ENCODE measurements at regions not wholly inside any gene's neighbourhood (a gene's known extent, or its start where the extent isn't known, plus 50 kb on each side); places are given as distances from the start of the nearest gene placed in this dataset.

- TF ChIP-seq CTCF (IDR thresholded peaks at IDR 0.05; ENCODE audit: low read depth, low read length, missing control alignments), result no peak
- in situ Hi-C loops (cut with HindIII; ENCODE audit: low sequenced_read_pairs), result no loop called here
- H3K4me3 ChIP-seq (ENCODE audit: low read depth, low read length), result no peak overlapping the region
- no peak for DNase-seq (ENCODE audit: low read depth)
Observed at GRCh38 chr4:24213961-24214360, 324.1 kb upstream of the PPARGC1A start.

- H3K4me3 ChIP-seq (ENCODE audit: low read depth, low read length), result no peak overlapping the region
- DNase-seq (ENCODE audit: low read depth), result no peak
- in situ Hi-C loops (cut with HindIII; ENCODE audit: low sequenced_read_pairs), result no loop called here
- TF ChIP-seq CTCF (IDR thresholded peaks at IDR 0.05; ENCODE audit: low read depth, low read length, missing control alignments), result no peak
Observed at GRCh38 chr4:24212642-24213041, 322.8 kb upstream of the PPARGC1A start.

GRCh38 chr4:24211856-24212255 is 322.0 kb upstream of the PPARGC1A start:
- in situ Hi-C loops (cut with HindIII; ENCODE audit: low sequenced_read_pairs), result no loop called here
- no peak for TF ChIP-seq CTCF (IDR thresholded peaks at IDR 0.05; ENCODE audit: low read depth, low read length, missing control alignments)

GRCh38 chr4:24210332-24210902 is 320.6 kb upstream of the PPARGC1A start:
- in situ Hi-C loops (cut with HindIII; ENCODE audit: low sequenced_read_pairs), result no loop called here
- H3K4me3 ChIP-seq (ENCODE audit: low read depth, low read length), result no peak overlapping the region
- no peak for TF ChIP-seq CTCF (IDR thresholded peaks at IDR 0.05; ENCODE audit: low read depth, low read length, missing control alignments)
- DNase-seq (ENCODE audit: low read depth), result peak; percentile 73

More at GRCh38 chr4:24211856-24212255, 322.0 kb upstream of the PPARGC1A start:
- peak; percentile 5 for DNase-seq (ENCODE audit: low read depth)
- H3K4me3 ChIP-seq (ENCODE audit: low read depth, low read length), result no peak overlapping the region

GRCh38 chr4:24209906-24210305 is 320.1 kb upstream of the PPARGC1A start:
- DNase-seq (ENCODE audit: low read depth), result no peak
- TF ChIP-seq CTCF (IDR thresholded peaks at IDR 0.05; ENCODE audit: low read depth, low read length, missing control alignments), result no peak
- in situ Hi-C loops (cut with HindIII; ENCODE audit: low sequenced_read_pairs), result no loop called here
- H3K4me3 ChIP-seq (ENCODE audit: low read depth, low read length), result no peak overlapping the region

GRCh38 chr4:24209131-24209530 is 319.3 kb upstream of the PPARGC1A start:
- no peak overlapping the region for H3K4me3 ChIP-seq (ENCODE audit: low read depth, low read length)
- no peak for TF ChIP-seq CTCF (IDR thresholded peaks at IDR 0.05; ENCODE audit: low read depth, low read length, missing control alignments)
- DNase-seq (ENCODE audit: low read depth), result no peak
- in situ Hi-C loops (cut with HindIII; ENCODE audit: low sequenced_read_pairs), result no loop called here
